NCI-H2107 treated with DMSO at 0.1 percent for 48 hours (cell line): ENCODE measurements at regions not wholly inside any gene's neighbourhood (a gene's known extent, or its start where the extent isn't known, plus 50 kb on each side); places are given as distances from the start of the nearest gene placed in this dataset.
"Not testable (repeated sequence)": the region's sequence is repeated elsewhere in the genome, so short reads cannot be mapped to it uniquely, and the experiment has no call there.

Experiments
- DNase-seq: peaks from one replicate; lab custom pipeline; 2025; ENCODE audit not compliant: unreplicated experiment; lab: John Stamatoyannopoulos, UW

DNA sequence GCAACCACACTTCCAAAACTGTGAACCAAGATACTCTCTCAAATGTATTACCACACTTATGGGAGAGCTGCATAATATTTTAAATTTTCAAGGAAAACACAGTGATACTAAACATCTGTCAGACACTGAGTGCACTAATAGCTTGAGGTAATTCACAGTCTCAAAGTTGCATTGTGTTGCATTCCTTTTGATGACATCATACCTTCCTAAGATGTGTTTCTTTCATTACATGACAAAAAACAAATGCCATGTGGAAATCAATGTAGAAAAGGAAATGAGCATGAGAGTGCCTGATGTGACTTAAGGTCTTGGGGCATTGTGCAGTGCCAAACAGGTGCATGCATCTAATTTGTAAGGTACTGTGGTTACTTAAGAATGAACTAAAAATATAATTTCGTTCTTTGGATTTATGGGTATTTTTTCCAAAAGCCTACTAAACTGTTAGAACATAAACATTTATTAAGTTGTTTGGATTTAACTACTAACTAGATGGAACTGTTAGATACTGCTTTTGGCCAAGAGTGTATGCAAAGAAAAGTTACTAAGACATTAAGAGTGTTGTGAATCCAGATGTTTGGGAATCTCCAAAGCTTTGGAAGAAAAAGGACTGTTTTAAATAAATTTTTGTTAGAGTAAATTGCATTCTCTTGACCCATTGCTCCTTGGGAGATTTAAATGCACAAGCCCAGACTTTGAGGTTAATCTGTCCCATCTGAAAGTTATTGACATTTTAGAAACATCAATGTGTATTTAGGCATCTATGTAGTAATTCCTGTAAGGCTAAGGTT lies 496.2 kb upstream of the SEMA3D start:
- DNase-seq = no peak

DNA sequence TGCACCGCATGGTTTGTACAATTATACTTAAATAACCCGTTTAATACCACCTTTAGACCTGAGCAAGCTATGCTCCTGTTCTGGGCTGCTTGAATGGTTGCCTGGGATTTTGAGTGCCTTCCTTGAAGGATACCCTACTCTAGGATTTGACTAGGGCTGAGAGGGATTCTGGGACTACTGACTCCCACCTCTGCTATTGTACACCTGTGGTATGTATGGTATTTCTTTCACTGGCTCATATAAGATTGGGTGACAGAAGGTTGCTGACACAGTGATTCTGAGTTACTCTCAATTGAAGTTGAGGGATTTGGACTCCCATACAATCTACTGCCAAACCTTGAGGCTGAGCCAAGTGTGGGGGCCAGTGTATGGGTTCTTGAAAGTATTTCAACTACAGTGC lies 494.4 kb upstream of the SEMA3D start:
- DNase-seq = no peak

GRCh38 chr7:85675093-85675492 lies 488.2 kb upstream of the SEMA3D start:
- not testable (repeated sequence) for DNase-seq

GRCh38 chr7:85673876-85674275 lies 487.0 kb upstream of the SEMA3D start:
- DNase-seq = no peak

DNA sequence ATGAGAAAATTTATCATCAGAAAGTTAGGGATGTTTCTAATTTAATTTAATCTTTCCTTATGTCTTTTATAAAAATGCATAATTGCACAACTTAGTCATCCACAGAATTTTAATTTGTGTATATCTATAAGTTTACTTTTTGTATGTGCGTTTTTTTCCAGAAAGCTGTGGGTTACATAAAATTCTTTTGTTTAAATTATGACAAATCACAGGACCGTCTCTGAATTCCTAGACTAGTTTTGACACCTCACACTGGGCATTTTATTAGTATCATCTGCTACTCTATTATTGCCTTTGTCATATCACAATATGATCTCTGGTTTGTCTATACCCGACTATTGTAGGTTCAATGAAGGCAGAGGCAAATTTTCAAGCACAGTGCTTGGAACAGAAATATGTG lies 482.4 kb upstream of the SEMA3D start:
- no peak for DNase-seq

- DNase-seq = no peak
These were observed 477.5 kb upstream of the SEMA3D start for GRCh38 chr7:85664341-85664740.

DNA sequence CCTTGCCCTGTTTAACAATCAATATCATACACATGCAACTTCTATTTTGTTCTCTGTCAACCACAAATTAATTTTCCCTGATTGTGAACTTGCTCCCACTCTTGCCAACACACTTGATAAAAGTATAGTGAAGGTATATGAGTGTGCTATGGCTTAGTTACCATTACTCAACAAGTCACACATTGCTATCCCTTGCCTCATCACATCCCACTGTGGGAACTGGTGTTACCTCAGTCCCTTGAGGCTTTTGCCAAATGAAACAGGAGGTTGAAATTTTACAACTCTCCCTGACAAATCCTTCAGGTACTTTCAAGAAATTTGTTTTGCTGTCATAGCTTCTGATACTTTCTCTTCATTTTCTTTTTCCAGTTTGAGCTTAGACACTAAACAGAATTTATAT lies 472.5 kb upstream of the SEMA3D start:
- no peak for DNase-seq

- DNase-seq = no peak
These were observed 468.4 kb upstream of the SEMA3D start for GRCh38 chr7:85655252-85655651.

DNA sequence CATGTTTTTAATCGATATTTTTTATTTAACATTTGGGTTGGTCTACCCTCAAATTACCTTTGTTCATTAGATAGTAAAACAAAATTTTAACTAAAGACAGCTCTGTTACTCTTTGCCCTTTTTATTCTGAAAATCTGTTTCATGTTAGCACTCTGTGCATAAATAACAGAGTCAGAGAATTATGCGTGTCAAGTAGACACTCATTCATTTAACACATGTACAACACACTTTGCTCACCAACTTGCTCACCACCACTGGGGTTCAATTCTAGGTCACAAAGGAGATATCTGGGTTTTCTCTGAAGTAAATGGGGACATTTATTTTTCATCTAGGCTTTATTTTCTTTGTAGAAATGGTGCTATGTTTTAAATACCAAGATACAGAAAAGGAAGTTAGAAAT lies 457.4 kb upstream of the SEMA3D start:
- DNase-seq = no peak

DNA sequence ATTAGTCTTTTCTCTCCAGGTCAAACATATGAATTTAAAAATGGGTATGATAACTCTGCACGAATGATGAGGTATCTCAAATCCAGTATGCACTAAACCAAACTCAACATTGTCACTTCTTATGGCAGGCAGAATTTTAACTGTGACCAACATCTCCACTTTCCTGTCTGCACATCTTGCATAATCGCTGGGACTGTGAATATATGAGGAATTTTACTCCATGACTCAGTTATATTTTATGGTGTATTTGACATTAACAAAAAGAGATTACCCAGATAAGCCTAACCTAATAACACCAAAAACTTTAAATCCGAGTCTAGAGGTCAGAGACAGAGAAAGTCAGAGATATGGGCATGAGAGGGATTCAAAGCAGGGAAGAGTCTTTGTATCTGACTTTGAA lies 454.5 kb upstream of the SEMA3D start:
- no peak for DNase-seq

GRCh38 chr7:85638394-85638793 lies 451.5 kb upstream of the SEMA3D start:
- DNase-seq = no peak

GRCh38 chr7:85634951-85635350 lies 448.1 kb upstream of the SEMA3D start:
- no peak for DNase-seq

DNA sequence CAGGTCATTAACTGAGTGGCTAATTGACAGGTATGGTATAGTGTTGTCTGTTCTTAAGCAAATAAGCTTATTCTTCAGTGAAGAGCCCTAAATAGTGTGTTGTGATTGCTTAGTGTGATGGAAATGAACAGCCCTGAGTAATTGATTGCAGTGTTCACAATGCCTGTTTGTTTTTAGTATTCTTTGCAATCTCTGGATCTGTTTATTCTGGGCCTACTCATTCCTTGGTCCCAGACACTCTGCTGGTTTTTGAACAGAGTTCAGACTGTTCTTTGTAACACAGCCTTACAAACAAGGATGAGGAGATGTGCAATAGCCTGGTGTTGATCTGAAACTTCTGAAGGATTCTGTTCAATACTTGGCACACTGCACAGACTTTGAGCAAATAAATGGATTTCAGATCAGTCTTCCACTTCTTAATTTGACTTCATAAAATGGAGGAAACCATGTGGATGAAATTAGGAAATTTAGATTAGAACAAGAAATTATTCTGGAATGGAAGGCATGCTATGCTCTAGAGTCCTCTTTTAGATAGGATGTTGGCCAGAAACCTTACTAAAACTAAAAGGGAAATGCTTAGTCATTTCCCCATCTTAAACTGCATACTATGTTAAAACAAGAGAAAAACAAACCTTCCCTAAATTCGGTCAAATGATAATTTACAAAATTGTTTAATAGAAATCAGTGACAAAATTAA lies 444.2 kb upstream of the SEMA3D start:
- no peak for DNase-seq

GRCh38 chr7:85627791-85628586 lies 441.1 kb upstream of the SEMA3D start:
- DNase-seq = no peak

DNA sequence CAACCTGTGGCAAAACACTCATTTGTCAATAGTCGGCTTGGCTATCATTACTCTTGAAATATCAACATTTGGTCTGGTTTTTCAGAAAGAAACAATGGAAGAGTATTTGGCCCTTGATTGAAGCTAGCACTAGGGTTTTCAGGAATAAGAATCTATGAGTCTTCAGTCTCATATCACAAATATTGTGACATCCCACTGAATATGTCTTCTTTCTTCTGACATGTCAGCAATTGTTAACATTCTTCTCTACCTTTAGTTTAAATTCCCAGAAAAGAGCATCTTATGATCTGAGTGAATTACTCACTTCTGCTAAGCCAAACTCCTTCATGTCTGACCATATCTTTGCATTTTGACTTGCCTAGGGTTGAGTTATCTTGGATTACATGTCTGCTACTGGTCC lies 435.2 kb upstream of the SEMA3D start:
- no peak for DNase-seq

- no peak for DNase-seq
These were observed 434.3 kb upstream of the SEMA3D start for GRCh38 chr7:85620936-85621685.

DNA sequence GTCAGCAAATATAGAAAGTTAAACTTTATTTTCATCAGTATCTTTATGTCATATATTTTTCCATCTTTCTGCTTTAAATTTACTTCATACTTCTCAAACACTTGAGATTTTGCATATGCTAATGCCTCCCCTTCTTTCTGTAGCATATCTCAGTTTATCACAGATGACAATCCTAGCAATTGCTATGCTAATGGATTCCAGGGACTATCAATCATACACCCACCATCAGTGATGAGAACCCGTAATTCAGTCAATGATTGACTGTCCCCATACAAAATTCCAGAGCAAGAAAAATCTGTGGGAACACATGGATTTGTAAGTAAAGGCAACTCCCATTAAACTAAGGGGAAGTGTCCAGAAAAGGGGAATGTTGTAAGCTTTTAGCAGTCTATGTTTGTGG lies 432.4 kb upstream of the SEMA3D start:
- DNase-seq = no peak

DNA sequence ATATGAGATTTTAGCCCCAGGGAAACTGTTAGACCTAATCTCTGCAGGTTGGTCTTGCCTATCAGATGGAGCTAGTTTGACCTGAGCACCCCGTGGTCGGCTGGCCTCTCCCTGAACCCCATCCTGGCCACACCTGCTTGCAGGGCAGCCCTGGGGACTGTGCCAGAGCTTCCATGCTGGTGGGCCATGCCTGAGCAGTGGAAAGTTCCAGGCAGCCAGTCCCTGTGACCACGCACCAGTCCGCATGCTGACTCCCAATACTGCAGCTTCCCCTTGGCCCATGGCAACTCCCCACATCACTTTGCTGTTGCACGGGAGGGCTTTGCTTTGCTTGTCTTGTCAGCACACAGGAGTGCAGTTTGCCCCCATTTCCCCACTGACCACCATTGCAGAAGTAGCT lies 427.8 kb upstream of the SEMA3D start:
- no peak for DNase-seq

GRCh38 chr7:85612514-85612913 lies 425.7 kb upstream of the SEMA3D start:
- peak; percentile 24 for DNase-seq

DNA sequence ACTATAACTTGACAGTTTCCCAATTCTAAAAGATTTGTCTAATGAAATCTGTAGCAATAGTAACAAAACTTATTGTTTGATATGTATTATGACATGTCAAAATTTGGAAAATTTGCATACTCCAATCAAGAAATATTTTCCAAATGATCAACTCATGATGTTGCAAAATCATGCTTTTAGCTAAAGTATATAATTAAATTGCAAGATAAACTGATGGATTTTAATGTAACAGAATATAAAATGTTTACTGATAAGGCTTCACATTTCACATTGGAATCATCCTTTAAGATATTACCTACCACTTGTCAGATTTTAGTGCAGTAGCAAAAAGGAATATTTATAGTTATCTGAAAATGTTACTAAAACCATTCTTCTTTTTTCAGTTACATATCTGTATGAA lies 421.9 kb upstream of the SEMA3D start:
- DNase-seq = no peak

GRCh38 chr7:85602196-85602595 lies 415.3 kb upstream of the SEMA3D start:
- DNase-seq = no peak
